Transverse colon (tissue), 4 donors: ENCODE measurements at regions not wholly inside any gene's neighbourhood (a gene's known extent, or its start where the extent isn't known, plus 50 kb on each side); places are given as distances from the start of the nearest gene placed in this dataset.

Experiments
- EP300 ChIP-seq: sonication (generic); formaldehyde crosslinking; IDR thresholded peaks from one replicate; pipeline ENCODE4 v1.6.1; 2017; ENCODE audit warnings: antibody characterized with exemption, low read depth
- POLR2A ChIP-seq: fragments of 450-650 bp; IDR thresholded peaks from one replicate; pipeline ENCODE4 v1.6.1; 2016; ENCODE audit warnings: antibody characterized with exemption, mild to moderate bottlenecking, moderate library complexity
- POLR2AphosphoS5 ChIP-seq, 3 donors: sonication (generic); formaldehyde crosslinking; IDR thresholded peaks; one replicate each; pipeline ENCODE4 v1.6.1; 2016; ENCODE audit warnings: antibody characterized with exemption in 3 of 3
- TF ChIP-seq, protein P1 (sequence below), 5 experiments: fragments of 200-600 bp in 3 of 5; fragments of 450-650 bp in 2 of 5; sonication (generic) in 3 of 5; IDR thresholded peaks; 1 replicate in 2 of 5; 2 replicates in 3 of 5; pipeline ENCODE4 v1.5.1; 2016 to 2017; ENCODE audit warnings: antibody characterized with exemption in 5 of 5, inconsistent platforms in 3 of 5, mild to moderate bottlenecking in 2 of 5, moderate library complexity in 1 of 5

DNA sequence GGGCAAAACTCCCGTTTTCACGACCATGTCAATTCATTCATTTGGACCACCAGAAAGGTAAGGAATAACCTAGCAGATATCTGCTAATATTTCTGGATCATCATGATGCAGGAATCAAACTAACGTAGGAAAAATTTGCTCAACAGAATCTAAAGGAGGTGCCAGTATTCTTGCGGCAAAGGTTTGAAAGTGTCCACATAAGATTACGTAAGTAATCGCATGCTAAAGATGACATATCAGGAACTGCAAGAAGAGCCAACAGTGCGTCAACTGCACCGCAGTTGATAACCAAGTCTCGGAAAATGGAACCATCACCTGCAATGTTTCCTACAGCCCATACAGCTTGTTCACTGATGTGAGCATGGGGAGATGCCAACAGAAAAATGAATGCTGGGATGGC, 194.1 kb upstream of the ZNF804B start:
- TF ChIP-seq, protein P1, sequence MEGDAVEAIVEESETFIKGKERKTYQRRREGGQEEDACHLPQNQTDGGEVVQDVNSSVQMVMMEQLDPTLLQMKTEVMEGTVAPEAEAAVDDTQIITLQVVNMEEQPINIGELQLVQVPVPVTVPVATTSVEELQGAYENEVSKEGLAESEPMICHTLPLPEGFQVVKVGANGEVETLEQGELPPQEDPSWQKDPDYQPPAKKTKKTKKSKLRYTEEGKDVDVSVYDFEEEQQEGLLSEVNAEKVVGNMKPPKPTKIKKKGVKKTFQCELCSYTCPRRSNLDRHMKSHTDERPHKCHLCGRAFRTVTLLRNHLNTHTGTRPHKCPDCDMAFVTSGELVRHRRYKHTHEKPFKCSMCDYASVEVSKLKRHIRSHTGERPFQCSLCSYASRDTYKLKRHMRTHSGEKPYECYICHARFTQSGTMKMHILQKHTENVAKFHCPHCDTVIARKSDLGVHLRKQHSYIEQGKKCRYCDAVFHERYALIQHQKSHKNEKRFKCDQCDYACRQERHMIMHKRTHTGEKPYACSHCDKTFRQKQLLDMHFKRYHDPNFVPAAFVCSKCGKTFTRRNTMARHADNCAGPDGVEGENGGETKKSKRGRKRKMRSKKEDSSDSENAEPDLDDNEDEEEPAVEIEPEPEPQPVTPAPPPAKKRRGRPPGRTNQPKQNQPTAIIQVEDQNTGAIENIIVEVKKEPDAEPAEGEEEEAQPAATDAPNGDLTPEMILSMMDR (IDR thresholded peaks at IDR 0.05) = no peak
- no peak for TF ChIP-seq EP300
- no peak for TF ChIP-seq POLR2AphosphoS5 (IDR thresholded peaks at IDR 0.05)
- no peak for TF ChIP-seq POLR2A
